NB4 (cell line): ENCODE measurements at regions not wholly inside any gene's neighbourhood (a gene's known extent, or its start where the extent isn't known, plus 50 kb on each side); places are given as distances from the start of the nearest gene placed in this dataset.

Experiments
- DNase-seq: peaks from one replicate; pipeline ENCODE4 v3.0.0; 2010; ENCODE audit warnings: low read depth
- H3K4me3 ChIP-seq: one replicate; pipeline ENCODE4 v1.5.1; 2011; ENCODE audit warnings: mild to moderate bottlenecking, low read depth, low read length, moderate library complexity
- MAX ChIP-seq: IDR thresholded peaks from 2 replicates; pipeline ENCODE4 v1.6.1; 2011; ENCODE audit warnings: low read depth, low read length
- MYC ChIP-seq: IDR thresholded peaks from 2 replicates; pipeline ENCODE4 v1.6.1; 2011; ENCODE audit warnings: low read depth, low read length
- POLR2A ChIP-seq: IDR thresholded peaks from 2 replicates; pipeline ENCODE4 v1.6.1; 2011; ENCODE audit warnings: mild to moderate bottlenecking; ENCODE audit not compliant: insufficient read length; ENCODE audit errors: extremely low read depth
- TF ChIP-seq, protein P1 (sequence below): IDR thresholded peaks from one replicate; pipeline ENCODE4 v1.5.1; 2012; ENCODE audit warnings: low read depth, low read length

DNA sequence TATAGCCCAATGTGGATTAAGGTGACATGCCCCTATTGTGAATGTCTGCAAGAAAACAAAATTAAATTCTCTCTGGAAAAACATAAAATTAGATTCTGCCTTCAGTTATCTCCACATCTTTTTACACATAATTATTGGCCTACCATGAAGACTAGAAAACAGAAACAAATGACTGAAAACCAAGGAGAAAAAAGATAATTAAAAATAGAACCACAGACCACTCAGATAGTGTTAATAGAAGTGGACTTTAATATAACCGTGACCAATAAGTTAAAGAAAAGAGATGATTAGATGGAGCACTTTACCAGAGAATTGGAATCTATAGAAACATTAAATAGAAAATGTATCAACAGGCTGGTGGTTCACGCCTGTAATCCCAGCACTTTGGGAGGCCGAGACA lies 445.7 kb downstream of the EPM2A start:
- no peak for TF ChIP-seq POLR2A
- no peak for TF ChIP-seq MAX
- TF ChIP-seq, protein P1, sequence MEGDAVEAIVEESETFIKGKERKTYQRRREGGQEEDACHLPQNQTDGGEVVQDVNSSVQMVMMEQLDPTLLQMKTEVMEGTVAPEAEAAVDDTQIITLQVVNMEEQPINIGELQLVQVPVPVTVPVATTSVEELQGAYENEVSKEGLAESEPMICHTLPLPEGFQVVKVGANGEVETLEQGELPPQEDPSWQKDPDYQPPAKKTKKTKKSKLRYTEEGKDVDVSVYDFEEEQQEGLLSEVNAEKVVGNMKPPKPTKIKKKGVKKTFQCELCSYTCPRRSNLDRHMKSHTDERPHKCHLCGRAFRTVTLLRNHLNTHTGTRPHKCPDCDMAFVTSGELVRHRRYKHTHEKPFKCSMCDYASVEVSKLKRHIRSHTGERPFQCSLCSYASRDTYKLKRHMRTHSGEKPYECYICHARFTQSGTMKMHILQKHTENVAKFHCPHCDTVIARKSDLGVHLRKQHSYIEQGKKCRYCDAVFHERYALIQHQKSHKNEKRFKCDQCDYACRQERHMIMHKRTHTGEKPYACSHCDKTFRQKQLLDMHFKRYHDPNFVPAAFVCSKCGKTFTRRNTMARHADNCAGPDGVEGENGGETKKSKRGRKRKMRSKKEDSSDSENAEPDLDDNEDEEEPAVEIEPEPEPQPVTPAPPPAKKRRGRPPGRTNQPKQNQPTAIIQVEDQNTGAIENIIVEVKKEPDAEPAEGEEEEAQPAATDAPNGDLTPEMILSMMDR = no peak
- H3K4me3 ChIP-seq = no peak overlapping the region
- no peak for DNase-seq

- no peak for DNase-seq
- TF ChIP-seq POLR2A = no peak
- TF ChIP-seq, protein P1 = no peak
- TF ChIP-seq MYC = no peak
- TF ChIP-seq MAX = no peak
- H3K4me3 ChIP-seq = no peak overlapping the region
These were observed 445.2 kb downstream of the EPM2A start for GRCh38 chr6:145290122-145290521.

DNA sequence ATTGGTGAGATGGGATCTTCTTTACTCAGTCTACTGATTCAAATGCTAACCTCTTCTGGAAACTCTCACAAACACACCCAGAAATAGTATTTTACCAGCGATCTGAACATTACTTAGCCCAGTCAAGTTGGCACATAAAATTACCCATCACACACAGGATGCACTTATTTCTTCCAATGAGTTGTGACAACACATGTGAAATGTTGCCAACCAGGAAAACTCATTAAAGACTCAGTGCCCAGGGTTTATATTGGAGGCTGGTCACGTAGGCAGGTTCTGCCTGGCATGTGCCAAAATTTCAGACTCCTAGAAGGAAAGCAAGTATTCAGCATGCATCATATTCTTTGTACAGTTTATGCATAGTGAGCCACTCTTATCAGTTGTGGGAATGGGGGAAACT lies 443.3 kb downstream of the EPM2A start:
- no peak overlapping the region for H3K4me3 ChIP-seq
- DNase-seq = no peak
- TF ChIP-seq, protein P1 = no peak
- no peak for TF ChIP-seq MAX
- no peak for TF ChIP-seq POLR2A
- no peak for TF ChIP-seq MYC

- H3K4me3 ChIP-seq = no peak overlapping the region
- TF ChIP-seq, protein P1 = no peak
- TF ChIP-seq MAX = no peak
- no peak for TF ChIP-seq POLR2A
- TF ChIP-seq MYC = no peak
- no peak for DNase-seq
These were observed 440.4 kb downstream of the EPM2A start for GRCh38 chr6:145294942-145295341.

GRCh38 chr6:145295746-145296145 lies 439.6 kb downstream of the EPM2A start:
- no peak overlapping the region for H3K4me3 ChIP-seq
- no peak for DNase-seq
- no peak for TF ChIP-seq POLR2A
- TF ChIP-seq, protein P1 = no peak
- no peak for TF ChIP-seq MAX
- no peak for TF ChIP-seq MYC

- TF ChIP-seq POLR2A (no peak), MAX (no peak), MYC (no peak)
- TF ChIP-seq, protein P1 = no peak
- no peak overlapping the region for H3K4me3 ChIP-seq
- no peak for DNase-seq
These were observed 429.6 kb downstream of the EPM2A start for GRCh38 chr6:145305670-145306069.
